DOHH2 (cell line): ENCODE measurements at regions not wholly inside any gene's neighbourhood (a gene's known extent, or its start where the extent isn't known, plus 50 kb on each side); places are given as distances from the start of the nearest gene placed in this dataset.

Experiments used
- EZH2phosphoT487 ChIP-seq: fragments of 200-600 bp; sonication (generic); IDR thresholded peaks from 2 replicates; pipeline ENCODE4 v1.6.1; 2017; ENCODE audit warnings: borderline replicate concordance, mild to moderate bottlenecking, antibody characterized with exemption, low read length, moderate library complexity, mixed read lengths
- TF ChIP-seq, protein P1 (sequence below): fragments of 200-600 bp; sonication (generic); IDR thresholded peaks from one replicate; pipeline ENCODE4 v1.5.1; 2014; ENCODE audit warnings: antibody characterized with exemption, mild to moderate bottlenecking, low read depth, low read length; ENCODE audit not compliant: poor library complexity, severe bottlenecking

- TF ChIP-seq, protein P1, sequence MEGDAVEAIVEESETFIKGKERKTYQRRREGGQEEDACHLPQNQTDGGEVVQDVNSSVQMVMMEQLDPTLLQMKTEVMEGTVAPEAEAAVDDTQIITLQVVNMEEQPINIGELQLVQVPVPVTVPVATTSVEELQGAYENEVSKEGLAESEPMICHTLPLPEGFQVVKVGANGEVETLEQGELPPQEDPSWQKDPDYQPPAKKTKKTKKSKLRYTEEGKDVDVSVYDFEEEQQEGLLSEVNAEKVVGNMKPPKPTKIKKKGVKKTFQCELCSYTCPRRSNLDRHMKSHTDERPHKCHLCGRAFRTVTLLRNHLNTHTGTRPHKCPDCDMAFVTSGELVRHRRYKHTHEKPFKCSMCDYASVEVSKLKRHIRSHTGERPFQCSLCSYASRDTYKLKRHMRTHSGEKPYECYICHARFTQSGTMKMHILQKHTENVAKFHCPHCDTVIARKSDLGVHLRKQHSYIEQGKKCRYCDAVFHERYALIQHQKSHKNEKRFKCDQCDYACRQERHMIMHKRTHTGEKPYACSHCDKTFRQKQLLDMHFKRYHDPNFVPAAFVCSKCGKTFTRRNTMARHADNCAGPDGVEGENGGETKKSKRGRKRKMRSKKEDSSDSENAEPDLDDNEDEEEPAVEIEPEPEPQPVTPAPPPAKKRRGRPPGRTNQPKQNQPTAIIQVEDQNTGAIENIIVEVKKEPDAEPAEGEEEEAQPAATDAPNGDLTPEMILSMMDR = no peak
- no peak for TF ChIP-seq EZH2phosphoT487
Observed at GRCh38 chr3:117995842-117996437, 1038.7 kb downstream of the IGSF11 start.
